CMK (cell line): ENCODE measurements at regions not wholly inside any gene's neighbourhood (a gene's known extent, or its start where the extent isn't known, plus 50 kb on each side); places are given as distances from the start of the nearest gene placed in this dataset.

Experiments used
- DNase-seq: peaks from one replicate; pipeline ENCODE4 v3.0.0-alpha.2; 2010; ENCODE audit warnings: low read depth

GRCh38 chr15:66832664-66833063, 130.6 kb downstream of the SMAD6 start:
- DNase-seq, result no peak

DNA sequence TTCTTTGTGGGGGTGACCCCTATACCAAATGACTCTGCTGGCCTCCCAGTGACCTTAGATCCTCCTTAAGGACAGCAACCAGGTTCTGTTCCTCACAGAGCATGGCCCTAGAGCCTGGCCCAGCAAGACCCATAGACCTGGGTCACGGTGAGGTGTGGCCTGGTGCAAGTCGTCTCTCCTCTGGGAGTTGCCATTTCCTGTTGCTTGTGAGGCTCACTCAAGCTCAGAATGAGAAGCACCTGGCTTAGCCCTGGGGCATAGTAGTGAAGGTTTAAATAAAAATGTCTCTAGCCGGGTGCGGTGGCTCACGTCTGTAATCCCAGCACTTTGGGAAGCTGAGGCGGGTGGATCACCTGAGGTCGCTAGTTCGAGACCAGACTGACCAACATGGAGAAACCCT, 131.3 kb downstream of the SMAD6 start:
- no peak for DNase-seq

DNA sequence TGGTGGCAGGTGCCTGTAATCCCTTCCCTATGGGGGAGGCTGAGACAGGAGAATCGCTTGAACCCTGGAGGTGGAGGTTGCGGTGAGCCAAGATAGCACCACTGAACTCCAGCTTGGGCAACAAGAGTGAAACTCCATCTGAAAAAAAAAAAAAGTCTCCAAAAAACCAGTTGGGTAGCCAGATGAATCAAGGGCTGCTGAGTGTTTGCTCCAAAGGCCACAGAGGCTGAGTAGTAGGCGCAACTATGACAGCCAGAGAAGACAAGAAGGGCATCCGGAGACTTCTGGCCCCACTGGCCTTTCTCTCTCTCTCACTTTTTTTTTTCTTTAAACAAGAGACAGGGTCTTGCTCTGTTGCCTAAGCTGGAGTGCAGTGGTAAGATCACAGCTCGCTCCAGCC, 131.8 kb downstream of the SMAD6 start:
- DNase-seq, result no peak

- no peak for DNase-seq
These were observed 133.1 kb downstream of the SMAD6 start for GRCh38 chr15:66834881-66835878.

DNA sequence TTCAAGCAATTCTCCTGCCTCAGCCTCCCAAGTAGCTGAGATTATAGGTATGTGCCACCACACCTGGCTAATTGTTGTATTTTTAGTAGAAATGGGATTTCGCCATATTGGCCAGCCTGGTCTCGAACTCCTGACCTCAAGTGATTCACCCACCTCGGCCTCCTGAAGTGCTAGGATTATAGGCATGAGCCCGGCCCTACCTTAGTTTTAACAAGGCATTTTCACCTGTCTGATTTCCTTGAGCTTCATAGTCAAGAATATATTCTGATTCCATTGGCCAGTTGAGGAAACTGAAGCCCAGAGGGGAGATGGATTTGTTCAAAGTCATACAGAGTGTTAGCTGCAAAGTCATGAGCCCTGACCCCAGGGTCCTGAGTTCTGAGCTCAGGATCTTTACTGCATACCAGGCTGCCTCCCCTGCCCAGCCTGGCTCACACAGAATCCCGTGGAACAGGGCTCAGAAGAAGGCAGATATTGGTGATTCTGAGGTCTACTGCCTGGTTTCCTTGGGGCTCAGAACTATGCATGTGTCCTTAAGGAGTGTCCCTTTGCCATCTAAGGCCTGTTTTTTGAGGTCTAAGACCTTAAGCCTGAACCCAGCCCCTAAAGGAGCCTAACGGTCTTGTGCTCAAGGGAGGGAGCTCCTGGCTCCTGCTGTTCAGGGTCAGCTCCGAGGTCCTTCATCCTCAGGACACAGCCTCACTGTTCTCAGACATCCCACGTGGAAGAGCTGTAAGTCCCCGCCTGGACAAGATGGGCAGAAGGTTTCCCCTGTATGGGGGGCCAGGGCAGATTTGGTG, 134.4 kb downstream of the SMAD6 start:
- no peak for DNase-seq

GRCh38 chr15:66838202-66838601, 136.2 kb downstream of the SMAD6 start:
- no peak for DNase-seq

DNA sequence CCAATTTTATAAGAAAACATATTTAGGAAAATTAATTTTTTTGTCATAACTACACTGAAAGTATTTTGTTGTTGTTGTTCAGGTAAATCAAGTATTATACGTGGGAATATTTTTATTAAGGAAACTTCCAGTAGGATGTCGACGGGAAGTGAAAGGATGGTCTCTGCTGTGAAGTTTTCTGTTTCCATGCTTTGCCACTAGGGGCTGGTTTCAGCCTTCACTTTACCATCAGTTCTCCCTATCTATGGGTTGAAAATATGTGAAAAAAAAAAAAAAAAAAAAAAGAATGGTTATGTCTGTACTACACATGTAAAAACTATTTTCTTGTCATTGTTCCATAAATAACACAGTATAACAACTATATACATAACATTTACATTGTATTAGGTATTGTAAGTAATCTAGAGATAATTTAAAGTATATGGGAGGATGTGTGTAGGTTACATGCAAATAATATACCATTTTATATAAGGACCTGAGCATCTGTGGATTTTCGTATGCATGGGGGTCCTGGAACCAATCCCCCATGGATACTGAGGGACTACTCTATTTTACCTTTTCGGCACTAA, 136.7 kb downstream of the SMAD6 start:
- no peak for DNase-seq

DNA sequence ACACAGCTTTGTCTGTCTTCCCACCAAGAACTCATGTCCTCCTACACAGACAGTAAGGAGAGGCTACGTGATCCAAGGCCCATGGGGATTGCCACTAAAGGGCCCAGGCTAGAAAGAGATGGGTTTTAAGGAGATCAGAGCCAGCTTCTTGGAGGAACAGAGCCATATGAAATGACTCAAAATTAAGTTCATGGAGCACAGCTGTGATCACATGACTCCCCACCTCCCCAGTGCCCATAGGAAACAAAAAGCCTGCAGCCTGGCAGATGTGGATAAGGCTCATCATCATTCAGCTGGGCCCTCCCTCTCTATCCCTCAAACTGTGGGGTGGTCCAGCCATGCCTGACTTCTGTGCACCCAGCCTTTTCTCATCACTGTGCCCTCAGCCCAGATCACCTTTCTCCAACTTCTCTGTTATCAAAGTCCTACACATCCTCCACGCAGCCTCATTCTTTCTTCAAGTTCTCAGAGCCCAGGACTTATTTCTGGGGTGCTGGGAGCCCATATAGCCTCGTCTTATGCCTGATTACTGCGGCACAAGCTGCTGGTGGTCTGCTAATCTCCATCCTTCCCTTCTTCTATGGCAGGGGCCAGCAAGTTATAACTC, 137.6 kb downstream of the SMAD6 start:
- no peak for DNase-seq

GRCh38 chr15:66840615-66841390, 138.8 kb downstream of the SMAD6 start:
- no peak for DNase-seq

DNA sequence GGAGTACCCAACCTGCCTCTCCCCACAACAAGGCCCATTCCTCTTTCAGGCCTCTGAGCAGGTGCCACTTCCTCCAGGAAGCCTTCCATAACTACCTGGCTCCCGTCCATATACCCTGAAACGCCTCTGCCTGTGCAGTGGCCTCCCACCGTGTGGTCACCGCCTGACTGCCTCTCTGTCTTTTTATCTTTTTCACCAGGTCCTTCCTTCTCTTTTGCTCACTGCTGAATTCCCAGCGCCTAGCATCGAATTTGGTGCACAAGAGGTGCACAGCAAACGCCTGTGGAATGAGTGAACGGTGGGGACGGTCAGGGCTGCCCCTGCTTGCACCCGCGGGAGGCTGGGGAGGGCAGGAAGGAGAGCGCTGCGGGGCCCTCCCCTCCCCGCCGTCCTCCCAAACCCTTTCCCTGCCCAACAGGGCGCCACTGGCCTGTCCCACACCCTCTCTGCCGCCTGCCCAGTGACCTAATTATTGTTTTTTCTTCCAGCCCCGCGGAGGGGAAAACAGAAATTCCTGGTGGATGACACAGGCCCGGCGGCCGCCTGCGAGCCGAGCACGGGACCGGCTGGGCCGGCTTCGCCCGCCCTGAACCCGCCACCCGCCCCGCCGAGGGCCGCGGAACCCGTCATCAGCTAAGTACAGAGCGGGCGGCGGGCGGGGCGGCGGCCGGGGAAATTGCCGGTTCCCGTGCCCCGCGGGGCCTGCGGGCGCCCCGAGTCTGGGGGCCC, 140.1 kb downstream of the SMAD6 start:
- no peak for DNase-seq

DNA sequence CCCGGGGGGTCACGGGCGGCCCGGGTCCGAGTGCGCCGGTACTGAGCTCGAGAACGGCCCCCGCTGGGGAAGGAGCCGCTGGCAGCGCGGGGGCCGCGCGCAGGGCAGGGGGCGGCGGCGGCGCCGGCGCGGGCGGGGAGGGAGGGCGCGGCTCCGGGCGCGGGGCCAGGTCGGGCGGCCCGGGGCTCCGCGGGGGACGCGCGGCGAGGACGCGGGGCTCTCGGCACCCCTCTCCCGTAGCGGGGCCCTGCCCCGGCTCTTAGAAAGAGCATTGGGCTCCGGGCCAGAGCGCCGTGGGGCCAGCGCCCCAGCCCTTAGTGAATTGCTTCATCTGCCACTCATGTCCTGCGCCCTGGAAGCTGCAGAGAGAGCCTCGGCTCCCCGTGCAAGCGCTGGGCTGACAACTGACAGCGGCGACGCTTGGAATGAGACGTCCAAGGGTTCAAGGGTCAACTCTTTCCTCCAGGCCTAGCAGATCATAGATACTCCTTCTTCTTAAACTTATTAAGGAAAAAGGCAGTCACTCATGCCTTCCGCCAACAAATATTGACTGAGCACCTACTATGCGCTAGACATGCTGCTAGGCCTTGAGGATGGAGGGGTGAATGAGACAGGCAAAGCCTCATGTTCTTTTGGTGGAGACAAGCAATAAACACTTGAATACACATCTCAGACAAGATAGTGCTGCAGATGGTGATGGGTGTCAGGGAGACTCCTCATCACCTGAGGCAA, 140.8 kb downstream of the SMAD6 start:
- no peak for DNase-seq

- no peak for DNase-seq
These were observed 141.5 kb downstream of the SMAD6 start for GRCh38 chr15:66843581-66843980.

GRCh38 chr15:66844041-66844746, 142.2 kb downstream of the SMAD6 start:
- no peak for DNase-seq

DNA sequence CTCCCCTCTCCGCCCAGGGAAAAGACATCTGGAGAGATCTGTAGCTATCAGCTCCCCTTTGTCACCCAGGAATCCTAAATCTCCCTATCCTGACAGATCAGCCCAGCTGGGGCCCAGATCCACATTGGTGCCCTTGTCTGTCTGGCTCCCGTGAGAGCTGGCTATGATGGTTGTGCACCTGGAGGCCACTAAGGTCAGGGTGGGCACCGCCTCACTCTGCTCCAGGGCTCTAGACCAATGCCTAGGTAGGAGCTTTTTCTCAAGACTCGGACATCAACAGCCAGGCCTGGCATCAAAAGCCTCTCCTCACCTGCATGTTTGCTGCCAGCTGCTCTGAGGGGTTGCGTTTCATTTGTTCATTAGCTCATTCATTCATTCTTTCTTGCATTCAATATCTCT, 142.7 kb downstream of the SMAD6 start:
- no peak for DNase-seq

DNA sequence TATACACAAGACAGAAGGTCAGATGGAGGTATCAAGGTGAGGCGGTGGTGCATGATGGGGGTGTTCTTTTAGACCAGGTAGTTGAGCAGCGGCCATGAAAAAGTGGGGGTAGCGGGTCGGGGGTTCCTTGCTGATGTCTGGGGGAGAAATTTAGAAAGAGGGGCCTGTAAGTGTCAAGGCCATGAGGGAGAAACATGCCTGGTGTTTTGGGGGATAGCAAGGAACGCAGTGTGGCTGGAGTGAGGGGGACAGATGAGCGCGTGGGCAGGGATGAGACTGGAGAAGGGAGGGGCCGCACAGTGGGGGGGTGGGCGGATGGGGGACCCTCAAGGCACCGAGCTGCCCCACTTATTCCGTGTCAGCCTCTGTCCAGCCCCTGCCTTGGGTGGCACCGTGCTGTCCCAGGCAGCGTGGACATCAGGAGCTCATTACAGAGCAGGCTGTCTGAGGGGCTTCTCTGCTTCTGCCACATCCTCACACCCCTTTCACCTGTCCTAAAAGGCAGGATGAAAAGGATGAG, 143.3 kb downstream of the SMAD6 start:
- DNase-seq, result no peak

DNA sequence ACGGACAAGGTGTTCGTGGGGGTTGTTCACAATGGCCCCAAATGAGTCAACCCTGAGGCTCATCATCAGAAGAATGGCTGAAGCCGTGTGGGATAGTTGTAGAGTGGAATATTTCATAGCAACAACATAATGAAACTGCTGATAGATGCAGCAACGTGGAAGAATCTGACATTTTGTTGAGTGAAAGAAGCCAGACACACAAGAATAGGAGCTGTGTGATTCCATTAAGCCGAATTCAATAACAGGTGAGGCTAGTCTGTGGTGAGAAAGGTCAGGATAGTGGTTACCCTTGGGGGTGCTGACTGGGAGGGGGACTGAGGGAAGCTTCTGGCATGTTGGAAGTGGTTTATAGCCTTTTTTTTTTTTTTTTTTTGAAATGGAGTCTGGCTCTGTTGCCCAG, 144.0 kb downstream of the SMAD6 start:
- DNase-seq, result no peak

GRCh38 chr15:66846811-66847210, 144.8 kb downstream of the SMAD6 start:
- no peak for DNase-seq

DNA sequence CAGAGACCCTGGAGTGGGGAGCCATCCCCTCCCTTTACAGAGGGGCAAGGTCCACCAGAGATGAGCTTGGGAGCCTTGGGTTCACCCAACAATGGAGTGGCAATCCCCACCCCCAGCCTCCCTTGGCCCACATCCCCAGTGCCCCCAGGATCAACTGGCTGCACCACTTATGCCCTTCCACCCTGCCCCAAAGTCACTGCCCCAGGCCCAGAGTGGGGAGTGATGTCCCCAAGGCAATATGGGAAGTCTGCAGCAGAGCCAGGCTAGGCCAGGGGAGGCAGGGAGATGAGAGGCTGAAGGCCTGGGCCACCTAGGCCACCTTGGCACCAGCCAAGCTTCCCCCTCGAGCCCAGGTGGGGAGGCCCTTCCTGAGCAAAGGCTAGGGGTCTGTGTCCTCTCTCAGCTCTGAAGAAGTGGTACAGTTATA, 145.5 kb downstream of the SMAD6 start:
- DNase-seq, result no peak

DNA sequence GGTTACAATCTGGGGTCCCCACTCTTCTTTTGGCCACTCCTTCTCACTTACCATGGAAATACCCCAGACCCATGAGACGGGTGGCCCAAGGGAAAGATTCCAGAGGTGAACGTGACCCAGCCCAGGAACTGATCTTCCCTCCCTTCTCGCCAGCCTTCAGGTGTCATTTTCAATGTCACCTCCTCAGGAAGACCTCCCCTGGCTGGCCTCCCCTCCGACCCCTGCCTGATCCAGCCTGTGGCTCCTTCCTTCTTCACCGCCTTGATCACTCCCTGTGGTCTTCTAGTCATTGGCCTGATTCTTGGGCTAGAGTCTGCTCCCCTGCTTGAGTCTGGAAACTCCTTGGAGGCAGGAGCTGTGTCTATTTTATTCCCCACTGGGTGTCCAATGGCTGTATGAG, 146.1 kb downstream of the SMAD6 start:
- DNase-seq, result no peak
